ENCODE measurements at regions not wholly inside any gene's neighbourhood (a gene's known extent, or its start where the extent isn't known, plus 50 kb on each side); places are given as distances from the start of the nearest gene placed in this dataset.

DNA sequence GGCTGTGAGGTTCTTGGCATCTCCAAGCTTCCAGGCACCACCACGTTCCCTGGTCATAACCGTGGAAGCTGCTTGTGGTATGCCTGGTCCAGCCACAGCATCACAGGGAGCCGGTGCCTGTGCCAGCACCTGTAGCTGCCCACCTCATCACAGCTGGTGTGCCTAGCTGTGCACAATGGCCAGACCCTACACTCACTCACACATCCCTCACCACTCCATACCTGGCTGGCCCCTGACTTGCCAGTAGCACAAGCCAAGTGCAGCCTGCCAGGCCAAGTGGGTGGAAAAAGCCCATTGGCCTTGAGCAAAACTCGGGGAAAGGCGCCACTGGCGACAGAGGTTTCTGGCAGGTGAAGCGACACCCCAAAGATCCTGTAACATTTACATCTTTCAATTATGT, 192.3 kb upstream of the MANEA start:
- TF ChIP-seq CTCF (conservative IDR thresholded peaks at IDR 0.05; ENCODE audit: low read length) (no peak), EZH2phosphoT487 (IDR thresholded peaks at IDR 0.05; ENCODE audit: borderline replicate concordance, low read depth, low read length) (no peak)

Data from OCI-LY7 (cell line).